Hepatocyte (in vitro differentiated cells): ENCODE measurements at regions not wholly inside any gene's neighbourhood (a gene's known extent, or its start where the extent isn't known, plus 50 kb on each side); places are given as distances from the start of the nearest gene placed in this dataset.

Experiments used
- CTCF ChIP-seq: fragments of 200-600 bp; sonication (generic); IDR thresholded peaks from 2 replicates; pipeline ENCODE4 v1.5.1; 2016; ENCODE audit warnings: antibody characterized with exemption, mild to moderate bottlenecking; ENCODE audit not compliant: poor library complexity
- EZH2 ChIP-seq: fragments of 200-600 bp; sonication (generic); IDR thresholded peaks from 2 replicates; pipeline ENCODE4 v1.6.1; 2016; ENCODE audit warnings: antibody characterized with exemption, mild to moderate bottlenecking, borderline replicate concordance
- EZH2phosphoT487 ChIP-seq: fragments of 200-600 bp; sonication (generic); IDR thresholded peaks from one replicate; pipeline ENCODE4 v1.6.1; 2018; ENCODE audit warnings: antibody characterized with exemption, mild to moderate bottlenecking, low read depth, moderate library complexity; ENCODE audit not compliant: unreplicated experiment, severe bottlenecking

GRCh38 chr2:188235364-188235763 lies 56.3 kb upstream of the GULP1 start:
- TF ChIP-seq CTCF, result no peak
- TF ChIP-seq EZH2, result no peak
- no peak for TF ChIP-seq EZH2phosphoT487
